ENCODE measurements at regions not wholly inside any gene's neighbourhood (a gene's known extent, or its start where the extent isn't known, plus 50 kb on each side); places are given as distances from the start of the nearest gene placed in this dataset.

GRCh38 chr3:23096041-23096440 is 107.1 kb upstream of the UBE2E2 start (continued):
- TF ChIP-seq MTA2 (IDR thresholded peaks at IDR 0.05; ENCODE audit: low read depth) (no peak), ZNF277 (CRISPR knock-in tag; IDR thresholded peaks at IDR 0.05; ENCODE audit: borderline replicate concordance) (no peak), CBFA2T3 (IDR thresholded peaks at IDR 0.05) (no peak)
- TF ChIP-seq, protein P1, sequence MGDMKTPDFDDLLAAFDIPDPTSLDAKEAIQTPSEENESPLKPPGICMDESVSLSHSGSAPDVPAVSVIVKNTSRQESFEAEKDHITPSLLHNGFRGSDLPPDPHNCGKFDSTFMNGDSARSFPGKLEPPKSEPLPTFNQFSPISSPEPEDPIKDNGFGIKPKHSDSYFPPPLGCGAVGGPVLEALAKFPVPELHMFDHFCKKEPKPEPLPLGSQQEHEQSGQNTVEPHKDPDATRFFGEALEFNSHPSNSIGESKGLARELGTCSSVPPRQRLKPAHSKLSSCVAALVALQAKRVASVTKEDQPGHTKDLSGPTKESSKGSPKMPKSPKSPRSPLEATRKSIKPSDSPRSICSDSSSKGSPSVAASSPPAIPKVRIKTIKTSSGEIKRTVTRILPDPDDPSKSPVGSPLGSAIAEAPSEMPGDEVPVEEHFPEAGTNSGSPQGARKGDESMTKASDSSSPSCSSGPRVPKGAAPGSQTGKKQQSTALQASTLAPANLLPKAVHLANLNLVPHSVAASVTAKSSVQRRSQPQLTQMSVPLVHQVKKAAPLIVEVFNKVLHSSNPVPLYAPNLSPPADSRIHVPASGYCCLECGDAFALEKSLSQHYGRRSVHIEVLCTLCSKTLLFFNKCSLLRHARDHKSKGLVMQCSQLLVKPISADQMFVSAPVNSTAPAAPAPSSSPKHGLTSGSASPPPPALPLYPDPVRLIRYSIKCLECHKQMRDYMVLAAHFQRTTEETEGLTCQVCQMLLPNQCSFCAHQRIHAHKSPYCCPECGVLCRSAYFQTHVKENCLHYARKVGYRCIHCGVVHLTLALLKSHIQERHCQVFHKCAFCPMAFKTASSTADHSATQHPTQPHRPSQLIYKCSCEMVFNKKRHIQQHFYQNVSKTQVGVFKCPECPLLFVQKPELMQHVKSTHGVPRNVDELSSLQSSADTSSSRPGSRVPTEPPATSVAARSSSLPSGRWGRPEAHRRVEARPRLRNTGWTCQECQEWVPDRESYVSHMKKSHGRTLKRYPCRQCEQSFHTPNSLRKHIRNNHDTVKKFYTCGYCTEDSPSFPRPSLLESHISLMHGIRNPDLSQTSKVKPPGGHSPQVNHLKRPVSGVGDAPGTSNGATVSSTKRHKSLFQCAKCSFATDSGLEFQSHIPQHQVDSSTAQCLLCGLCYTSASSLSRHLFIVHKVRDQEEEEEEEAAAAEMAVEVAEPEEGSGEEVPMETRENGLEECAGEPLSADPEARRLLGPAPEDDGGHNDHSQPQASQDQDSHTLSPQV (IDR thresholded peaks at IDR 0.05): no peak

GRCh38 chr3:23099021-23099420 is 104.1 kb upstream of the UBE2E2 start:
- CTCF ChIA-PET (ENCODE audit: low intra/inter-chr PET ratio): no interaction called here
- H3K27ac ChIP-seq (ENCODE audit: extremely low read depth, low read depth, low read length): no peak overlapping the region
- DNase-seq (ENCODE audit: extremely low read depth in 1 of 4, low spot score in 3 of 4) (no peak), FAIRE-seq (no peak), ATAC-seq (no peak)
- intact Hi-C loops (cut with micrococcal nuclease): no loop called here
- no peak overlapping the region for H3K9ac ChIP-seq (ENCODE audit: insufficient read depth in 1 of 2, low read depth in 2 of 2, low read length in 2 of 2)
- 0% methylated on average over 1 of the region's 1 CpG for WGBS (ENCODE audit: insufficient coverage, low coverage, missing lambda C conversion rate)
- no peaks in the 10 kb centered on the region for H3K27me3 ChIP-seq (ENCODE audit: control insufficient read depth in 2 of 2, insufficient read depth in 2 of 2, low read length in 2 of 2)
- no peak overlapping the region for H2AFZ ChIP-seq (ENCODE audit: low read depth, low read length)
- POLR2A ChIA-PET: no interaction called here
- no peaks in the 10 kb centered on the region for H3K9me3 ChIP-seq (replicated peaks; ENCODE audit: control insufficient read depth, insufficient read depth, low read depth, low read length)
- H3K79me2 ChIP-seq (ENCODE audit: control insufficient read depth, insufficient read depth, low read length): no peaks in the 10 kb centered on the region
- no peak overlapping the region for H3K4me3 ChIP-seq
- in situ Hi-C loops (cut with MboI): no loop called here
- no peaks in the 10 kb centered on the region for H3K36me3 ChIP-seq (ENCODE audit: control insufficient read depth, insufficient read depth, low read length)
- H4K20me1 ChIP-seq (replicated peaks; ENCODE audit: control insufficient read depth, insufficient read depth, low read length): no peaks in the 10 kb centered on the region
- H3K4me2 ChIP-seq (ENCODE audit: insufficient read depth, low read length): no peak overlapping the region
- no TSS peak for BruUV-seq (replicated peaks)
- H3K9me1 ChIP-seq (ENCODE audit: control insufficient read depth, insufficient read depth, low read length): no peaks in the 10 kb centered on the region
- H3K4me1 ChIP-seq (replicated peaks in 1 of 2; ENCODE audit: control insufficient read depth in 2 of 2, insufficient read depth in 2 of 2, low read length in 2 of 2): no peaks in the 10 kb centered on the region
- TF ChIP-seq ZNF589 (CRISPR knock-in tag; IDR thresholded peaks at IDR 0.05; ENCODE audit: low read depth) (no peak), NELFE (IDR thresholded peaks at IDR 0.05; ENCODE audit: insufficient read depth, insufficient read length) (no peak), GABPA (tag; conservative IDR thresholded peaks at IDR 0.05; ENCODE audit: low read depth) (no peak), SETDB1 (IDR thresholded peaks at IDR 0.05; ENCODE audit: low read length) (no peak)
- TF ChIP-seq, protein P2, sequence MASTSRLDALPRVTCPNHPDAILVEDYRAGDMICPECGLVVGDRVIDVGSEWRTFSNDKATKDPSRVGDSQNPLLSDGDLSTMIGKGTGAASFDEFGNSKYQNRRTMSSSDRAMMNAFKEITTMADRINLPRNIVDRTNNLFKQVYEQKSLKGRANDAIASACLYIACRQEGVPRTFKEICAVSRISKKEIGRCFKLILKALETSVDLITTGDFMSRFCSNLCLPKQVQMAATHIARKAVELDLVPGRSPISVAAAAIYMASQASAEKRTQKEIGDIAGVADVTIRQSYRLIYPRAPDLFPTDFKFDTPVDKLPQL (IDR thresholded peaks at IDR 0.05; ENCODE audit: extremely low read depth, insufficient read length): no peak
- TF ChIP-seq, protein P3, sequence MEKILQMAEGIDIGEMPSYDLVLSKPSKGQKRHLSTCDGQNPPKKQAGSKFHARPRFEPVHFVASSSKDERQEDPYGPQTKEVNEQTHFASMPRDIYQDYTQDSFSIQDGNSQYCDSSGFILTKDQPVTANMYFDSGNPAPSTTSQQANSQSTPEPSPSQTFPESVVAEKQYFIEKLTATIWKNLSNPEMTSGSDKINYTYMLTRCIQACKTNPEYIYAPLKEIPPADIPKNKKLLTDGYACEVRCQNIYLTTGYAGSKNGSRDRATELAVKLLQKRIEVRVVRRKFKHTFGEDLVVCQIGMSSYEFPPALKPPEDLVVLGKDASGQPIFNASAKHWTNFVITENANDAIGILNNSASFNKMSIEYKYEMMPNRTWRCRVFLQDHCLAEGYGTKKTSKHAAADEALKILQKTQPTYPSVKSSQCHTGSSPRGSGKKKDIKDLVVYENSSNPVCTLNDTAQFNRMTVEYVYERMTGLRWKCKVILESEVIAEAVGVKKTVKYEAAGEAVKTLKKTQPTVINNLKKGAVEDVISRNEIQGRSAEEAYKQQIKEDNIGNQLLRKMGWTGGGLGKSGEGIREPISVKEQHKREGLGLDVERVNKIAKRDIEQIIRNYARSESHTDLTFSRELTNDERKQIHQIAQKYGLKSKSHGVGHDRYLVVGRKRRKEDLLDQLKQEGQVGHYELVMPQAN (IDR thresholded peaks at IDR 0.05; ENCODE audit: borderline replicate concordance): no peak
